SIG-M5 (cell line): ENCODE measurements at regions not wholly inside any gene's neighbourhood (a gene's known extent, or its start where the extent isn't known, plus 50 kb on each side); places are given as distances from the start of the nearest gene placed in this dataset.
"Not testable (repeated sequence)": the region's sequence is repeated elsewhere in the genome, so short reads cannot be mapped to it uniquely, and the experiment has no call there.

ENCODE experiments used
- DNase-seq: peaks from one replicate; lab custom pipeline; 2025; lab: John Stamatoyannopoulos, UW

- no peak for DNase-seq
These were observed 296.8 kb downstream of the PREX1 start for GRCh38 chr20:48530957-48531356.

GRCh38 chr20:48528346-48528745, 299.5 kb downstream of the PREX1 start:
- no peak for DNase-seq

GRCh38 chr20:48527771-48528170, 300.0 kb downstream of the PREX1 start:
- DNase-seq: no peak

GRCh38 chr20:48526936-48527335, 300.9 kb downstream of the PREX1 start:
- no peak for DNase-seq

GRCh38 chr20:48525400-48525799, 302.4 kb downstream of the PREX1 start:
- DNase-seq: no peak

GRCh38 chr20:48524582-48524981, 303.2 kb downstream of the PREX1 start:
- no peak for DNase-seq

GRCh38 chr20:48523191-48523995, 304.4 kb downstream of the PREX1 start:
- no peak for DNase-seq

GRCh38 chr20:48521121-48521520, 306.7 kb downstream of the PREX1 start:
- no peak for DNase-seq

- DNase-seq: not testable (repeated sequence)
These were observed 311.6 kb downstream of the PREX1 start for GRCh38 chr20:48516196-48516595.

- DNase-seq: not testable (repeated sequence)
These were observed 313.2 kb downstream of the PREX1 start for GRCh38 chr20:48514577-48514976.

GRCh38 chr20:48512539-48512938, 315.3 kb downstream of the PREX1 start:
- not testable (repeated sequence) for DNase-seq

- not testable (repeated sequence) for DNase-seq
These were observed 322.7 kb downstream of the PREX1 start for GRCh38 chr20:48505066-48505465.

GRCh38 chr20:48503166-48503815, 324.5 kb downstream of the PREX1 start:
- DNase-seq: no peak

- DNase-seq: no peak
These were observed 325.0 kb downstream of the PREX1 start for GRCh38 chr20:48502758-48503157.

GRCh38 chr20:48502016-48502415, 325.8 kb downstream of the PREX1 start:
- DNase-seq: no peak

GRCh38 chr20:48500900-48501299, 326.9 kb downstream of the PREX1 start:
- not testable (repeated sequence) for DNase-seq

GRCh38 chr20:48498939-48499338, 328.9 kb downstream of the PREX1 start:
- not testable (repeated sequence) for DNase-seq

GRCh38 chr20:48498125-48498524, 329.7 kb downstream of the PREX1 start:
- DNase-seq: not testable (repeated sequence)

- no peak for DNase-seq
These were observed 333.8 kb downstream of the PREX1 start for GRCh38 chr20:48493966-48494365.

- not testable (repeated sequence) for DNase-seq
These were observed 334.5 kb downstream of the PREX1 start for GRCh38 chr20:48493331-48493730.

- no peak for DNase-seq
These were observed 335.1 kb downstream of the PREX1 start for GRCh38 chr20:48492715-48493070.

GRCh38 chr20:48492015-48492714, 335.6 kb downstream of the PREX1 start:
- no peak for DNase-seq
